CD14-positive monocyte (primary cell): ENCODE measurements at regions not wholly inside any gene's neighbourhood (a gene's known extent, or its start where the extent isn't known, plus 50 kb on each side); places are given as distances from the start of the nearest gene placed in this dataset.

Experiments
- DNase-seq, 3 donors: peaks; one replicate each; pipeline ENCODE4 v3.0.0-alpha.2; 2011 to 2022
- H2AFZ ChIP-seq: 2 replicates; pipeline ENCODE4 v1.6.0; 2012; ENCODE audit warnings: mild to moderate bottlenecking, low read depth, low read length, inconsistent platforms; ENCODE audit not compliant: insufficient read depth, poor library complexity, severe bottlenecking
- H3K27ac ChIP-seq, 2 donors: 1 replicate in 1 of 2; 2 replicates in 1 of 2; pipeline ENCODE4 v1.5.1; 2012 to 2013; ENCODE audit warnings: low read length in 2 of 2, control low read depth in 1 of 2, inconsistent platforms in 1 of 2, low read depth in 1 of 2, mild to moderate bottlenecking in 1 of 2
- H3K27me3 ChIP-seq, 2 donors: one replicate each; pipeline versions ENCODE4 v1.6.0 to v1.6.1; 2011 to 2013; ENCODE audit warnings: low read length in 2 of 2; ENCODE audit not compliant: control insufficient read depth in 2 of 2, insufficient read depth in 2 of 2
- H3K36me3 ChIP-seq, 2 donors: replicated peaks in 1 of 2; 1 replicate in 1 of 2; 2 replicates in 1 of 2; pipeline versions ENCODE4 v1.5.1 to v1.6.1; 2012 to 2013; ENCODE audit warnings: low read length in 2 of 2, control low read depth in 1 of 2, inconsistent platforms in 1 of 2, mild to moderate bottlenecking in 1 of 2; ENCODE audit not compliant: insufficient read depth in 2 of 2, control insufficient read depth in 1 of 2
- H3K4me1 ChIP-seq, 2 donors: 1 replicate in 1 of 2; 2 replicates in 1 of 2; pipeline versions ENCODE4 v1.5.1 to v1.6.1; 2012 to 2013; ENCODE audit warnings: low read length in 2 of 2, control low read depth in 1 of 2, inconsistent platforms in 1 of 2, mild to moderate bottlenecking in 1 of 2, moderate library complexity in 1 of 2; ENCODE audit not compliant: insufficient read depth in 2 of 2, control insufficient read depth in 1 of 2
- H3K4me2 ChIP-seq: replicated peaks from 2 replicates; pipeline ENCODE3; 2012; ENCODE audit warnings: low read length, moderate library complexity, mild to moderate bottlenecking; ENCODE audit not compliant: poor library complexity, severe bottlenecking; ENCODE audit errors: extremely low read depth
- H3K4me3 ChIP-seq, 3 experiments: fragments of 200-600 bp in 1 of 3; sonication (generic) in 1 of 3; replicated peaks in 1 of 3; 1 replicate in 2 of 3; 2 replicates in 1 of 3; pipeline ENCODE4 v1.5.1; 2011 to 2013; ENCODE audit warnings: low read length in 3 of 3, mild to moderate bottlenecking in 3 of 3, control low read depth in 2 of 3, low read depth in 2 of 3, inconsistent platforms in 1 of 3, moderate library complexity in 1 of 3
- H3K79me2 ChIP-seq: 2 replicates; pipeline ENCODE4 v1.6.0; 2012; ENCODE audit warnings: mild to moderate bottlenecking, control low read depth, inconsistent platforms, low read length, moderate library complexity; ENCODE audit not compliant: insufficient read depth
- H3K9ac ChIP-seq: 2 replicates; pipeline ENCODE4 v1.6.0; 2017; ENCODE audit warnings: low read length, mild to moderate bottlenecking; ENCODE audit not compliant: insufficient read depth, poor library complexity, severe bottlenecking
- H3K9me3 ChIP-seq, 2 donors: replicated peaks in 1 of 2; 1 replicate in 1 of 2; 2 replicates in 1 of 2; pipeline versions ENCODE4 v1.5.1 to v1.6.1; 2012 to 2013; ENCODE audit warnings: low read length in 2 of 2, control low read depth in 1 of 2; ENCODE audit not compliant: control insufficient read depth in 1 of 2, insufficient read depth in 1 of 2
- H4K20me1 ChIP-seq: 2 replicates; pipeline ENCODE4 v1.6.0; 2012; ENCODE audit warnings: mild to moderate bottlenecking, low read length, control low read depth, moderate library complexity; ENCODE audit not compliant: insufficient read depth
- H3K27ac Mint-ChIP-seq, 7 donors: one replicate each; pipeline ENCODE4 v1.8.0; 2020; ENCODE audit warnings: mild to moderate bottlenecking in 7 of 7, mixed read lengths in 7 of 7, moderate library complexity in 6 of 7, inconsistent platforms in 2 of 7
- H3K27me3 Mint-ChIP-seq, 3 donors: one replicate each; pipeline ENCODE4 v1.8.0; 2021 to 2022; ENCODE audit warnings: low read depth in 3 of 3, mild to moderate bottlenecking in 3 of 3, mixed read lengths in 3 of 3, moderate library complexity in 3 of 3, inconsistent platforms in 1 of 3
- H3K36me3 Mint-ChIP-seq, 2 donors: one replicate each; pipeline ENCODE4 v1.8.0; 2020; ENCODE audit warnings: mixed read lengths in 2 of 2, inconsistent platforms in 1 of 2, mild to moderate bottlenecking in 1 of 2
- H3K4me1 Mint-ChIP-seq: one replicate; pipeline ENCODE4 v1.8.0; 2020; ENCODE audit warnings: mild to moderate bottlenecking, mixed read lengths
- H3K4me3 Mint-ChIP-seq, 2 donors: one replicate each; pipeline ENCODE4 v1.8.0; 2020; ENCODE audit warnings: mild to moderate bottlenecking in 2 of 2, mixed read lengths in 2 of 2, moderate library complexity in 1 of 2
- H3K9me3 Mint-ChIP-seq, 7 donors: one replicate each; pipeline ENCODE4 v1.8.0; 2020 to 2022; ENCODE audit warnings: mixed read lengths in 7 of 7, mild to moderate bottlenecking in 6 of 7, moderate library complexity in 6 of 7, inconsistent platforms in 2 of 7
- CTCF ChIP-seq: fragments of 200-600 bp; IDR thresholded peaks from one replicate; pipeline ENCODE4 v1.8.0; 2022; ENCODE audit warnings: antibody characterized with exemption, mild to moderate bottlenecking
- WGBS: methylation state at CpG from one replicate; pipeline ENCODE4 v1.1.5; 2013; ENCODE audit warnings: missing lambda C conversion rate; ENCODE audit not compliant: insufficient coverage; 5-methylcytosine and 5-hydroxymethylcytosine counted together
- intact Hi-C, 2 donors: fragments of 100-400 bp; cut with micrococcal nuclease; formaldehyde crosslinking; loops; one replicate each; pipeline versions ENCODE4 v1.15.0 to v1.15.1; 2023

DNA sequence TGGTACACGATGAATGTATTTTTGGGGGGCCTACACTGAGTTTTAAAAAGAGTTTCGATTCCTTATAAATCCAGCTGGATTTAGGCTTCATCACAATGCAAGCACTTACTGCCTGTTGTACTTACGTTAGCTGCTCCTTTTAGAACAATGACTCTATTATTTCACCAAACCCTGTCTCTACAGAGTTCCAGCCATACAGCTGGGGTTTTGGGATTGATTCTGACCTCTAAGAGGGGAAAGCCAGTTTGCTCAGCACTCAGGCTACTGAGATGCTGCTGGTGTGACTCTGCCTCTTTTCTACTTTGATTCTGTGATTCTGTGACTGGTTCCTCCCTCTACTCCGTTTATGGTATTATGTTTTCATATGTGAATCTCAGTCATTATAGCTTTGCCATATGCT, 329.7 kb downstream of the ABCC12 start:
- Mint-ChIP-seq H3K9me3 (peaks cover 0 to 16% (median 9%) of the 10 kb centered on the region in 7 donors), H3K27ac (no peak overlapping the region), H3K4me1 (no peaks in the 10 kb centered on the region), H3K4me3 (no peak overlapping the region), H3K27me3 (peaks cover 0 to 2% (median 0%) of the 10 kb centered on the region in 3 donors), H3K36me3 (no peaks in the 10 kb centered on the region)
- H3K9me3 ChIP-seq, result peaks cover 16 to 23% of the 10 kb centered on the region in 2 donors
- no peak overlapping the region for H3K4me2 ChIP-seq
- no peaks in the 10 kb centered on the region for H3K27me3 ChIP-seq
- H3K9ac ChIP-seq, result no peak overlapping the region
- H3K79me2 ChIP-seq, result no peaks in the 10 kb centered on the region
- intact Hi-C loops, result no loop called here
- DNase-seq, result no peak
- H4K20me1 ChIP-seq, result no peaks in the 10 kb centered on the region
- no peak for TF ChIP-seq CTCF
- H3K4me3 ChIP-seq, result no peak overlapping the region
- 100% methylated on average over 1 of the region's 4 CpGs for WGBS
- no peak overlapping the region for H3K27ac ChIP-seq
- H3K4me1 ChIP-seq, result no peaks in the 10 kb centered on the region
- no peaks in the 10 kb centered on the region for H3K36me3 ChIP-seq
- no peak overlapping the region for H2AFZ ChIP-seq

DNA sequence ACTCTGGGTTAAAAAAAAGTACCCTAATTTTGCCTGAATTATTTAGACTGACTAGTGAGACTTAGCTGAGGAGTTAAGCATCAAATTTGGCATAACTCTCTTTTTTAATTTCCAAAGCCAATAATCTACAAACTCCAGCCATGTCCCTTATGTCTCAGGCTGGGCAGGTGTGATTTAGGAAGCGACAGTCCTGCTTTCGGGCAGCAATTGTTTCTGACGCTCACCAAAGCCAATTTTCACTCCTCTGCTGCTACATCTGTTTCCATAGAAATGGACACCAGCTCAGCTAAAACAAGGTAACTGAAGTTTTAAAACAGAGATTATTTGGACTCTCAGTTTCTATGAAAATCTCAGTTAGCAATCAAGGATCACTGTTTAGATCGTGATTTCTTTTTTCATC, 338.7 kb downstream of the ABCC12 start:
- H3K9me3 ChIP-seq, result peaks cover 0 to 12% of the 10 kb centered on the region in 2 donors
- Mint-ChIP-seq H3K27me3 (peaks cover 0 to 4% (median 0%) of the 10 kb centered on the region in 3 donors), H3K36me3 (no peaks in the 10 kb centered on the region), H3K27ac (no peak overlapping the region), H3K9me3 (peaks cover 7 to 31% (median 27%) of the 10 kb centered on the region in 7 donors), H3K4me1 (no peaks in the 10 kb centered on the region), H3K4me3 (no peak overlapping the region)
- TF ChIP-seq CTCF, result no peak
- H2AFZ ChIP-seq, result no peak overlapping the region
- no peak overlapping the region for H3K9ac ChIP-seq
- H3K36me3 ChIP-seq, result no peaks in the 10 kb centered on the region
- 93% methylated on average over 3 of the region's 4 CpGs for WGBS
- H3K79me2 ChIP-seq, result no peaks in the 10 kb centered on the region
- H3K4me2 ChIP-seq, result no peak overlapping the region
- no peak for DNase-seq
- H3K4me3 ChIP-seq, result no peak overlapping the region
- no peaks in the 10 kb centered on the region for H3K4me1 ChIP-seq
- H4K20me1 ChIP-seq, result no peaks in the 10 kb centered on the region
- no peaks in the 10 kb centered on the region for H3K27me3 ChIP-seq
- no peak overlapping the region for H3K27ac ChIP-seq
- intact Hi-C loops, result no loop called here
